Activated T-helper 2 cell treated with anti-CD3 and anti-CD28 coated beads, Interferon-gamma antibody, Interleukin-2, Interleukin-4, amounts not matched to agents 10 μg/mL and 5 μg/mL and 100 μg/mL, durations not matched to agents 14 hours and 24 hours and 36 hours (primary cell): ENCODE measurements at regions not wholly inside any gene's neighbourhood (a gene's known extent, or its start where the extent isn't known, plus 50 kb on each side); places are given as distances from the start of the nearest gene placed in this dataset.

Source experiments
- DNase-seq: peaks from one replicate; pipeline ENCODE4 v3.0.0; 2021; ENCODE audit warnings: low spot score
- H3K27ac Mint-ChIP-seq: one replicate; pipeline ENCODE4 v1.8.0; 2021; ENCODE audit warnings: mixed read lengths
- H3K27me3 Mint-ChIP-seq: one replicate; pipeline ENCODE4 v1.8.0; 2021; ENCODE audit warnings: low read depth, mixed read lengths
- H3K36me3 Mint-ChIP-seq: one replicate; pipeline ENCODE4 v1.8.0; 2021; ENCODE audit warnings: low read depth, mixed read lengths
- H3K4me1 Mint-ChIP-seq: one replicate; pipeline ENCODE4 v1.8.0; 2021; ENCODE audit warnings: low read depth, mixed read lengths
- H3K4me3 Mint-ChIP-seq: one replicate; pipeline ENCODE4 v1.8.0; 2021; ENCODE audit warnings: low read depth, mild to moderate bottlenecking, moderate library complexity, mixed read lengths
- H3K9me3 Mint-ChIP-seq: one replicate; pipeline ENCODE4 v1.8.0; 2021; ENCODE audit warnings: mixed read lengths
- intact Hi-C: fragments of 100-400 bp; cut with micrococcal nuclease; formaldehyde crosslinking; loops from one replicate; pipeline ENCODE4 v1.15.1; 2023

GRCh38 chr5:117431091-117431490 is 856.5 kb upstream of the SEMA6A start:
- H3K9me3 Mint-ChIP-seq = no peaks in the 10 kb centered on the region
- DNase-seq = no peak
- intact Hi-C loops = no loop called here
- H3K4me3 Mint-ChIP-seq = no peak overlapping the region
- H3K36me3 Mint-ChIP-seq = no peaks in the 10 kb centered on the region
- H3K4me1 Mint-ChIP-seq = no peaks in the 10 kb centered on the region
- no peak overlapping the region for H3K27ac Mint-ChIP-seq
- H3K27me3 Mint-ChIP-seq = no peaks in the 10 kb centered on the region

GRCh38 chr5:117425163-117425562 is 850.5 kb upstream of the SEMA6A start:
- no peak overlapping the region for H3K4me3 Mint-ChIP-seq
- no peaks in the 10 kb centered on the region for H3K27me3 Mint-ChIP-seq
- no peaks in the 10 kb centered on the region for H3K36me3 Mint-ChIP-seq
- no peaks in the 10 kb centered on the region for H3K9me3 Mint-ChIP-seq
- H3K27ac Mint-ChIP-seq = no peak overlapping the region
- DNase-seq = no peak
- intact Hi-C loops = no loop called here
- H3K4me1 Mint-ChIP-seq = no peaks in the 10 kb centered on the region

GRCh38 chr5:117424559-117424958 is 849.9 kb upstream of the SEMA6A start:
- H3K4me1 Mint-ChIP-seq = no peaks in the 10 kb centered on the region
- no peak for DNase-seq

GRCh38 chr5:117417501-117417900 is 842.9 kb upstream of the SEMA6A start:
- Mint-ChIP-seq H3K4me3 (no peak overlapping the region), H3K27ac (no peak overlapping the region), H3K9me3 (no peaks in the 10 kb centered on the region), H3K36me3 (no peaks in the 10 kb centered on the region), H3K4me1 (no peaks in the 10 kb centered on the region), H3K27me3 (no peaks in the 10 kb centered on the region)
- intact Hi-C loops = no loop called here
- no peak for DNase-seq

More at GRCh38 chr5:117424559-117424958, 849.9 kb upstream of the SEMA6A start:
- Mint-ChIP-seq H3K27ac (no peak overlapping the region), H3K4me3 (no peak overlapping the region), H3K9me3 (no peaks in the 10 kb centered on the region), H3K27me3 (no peaks in the 10 kb centered on the region), H3K36me3 (no peaks in the 10 kb centered on the region)
- intact Hi-C loops = no loop called here

- DNase-seq = no peak
- intact Hi-C loops = no loop called here
- Mint-ChIP-seq H3K27ac (no peak overlapping the region), H3K4me1 (no peaks in the 10 kb centered on the region), H3K36me3 (no peaks in the 10 kb centered on the region), H3K4me3 (no peak overlapping the region), H3K9me3 (no peaks in the 10 kb centered on the region), H3K27me3 (no peaks in the 10 kb centered on the region)
Measured at GRCh38 chr5:117414926-117415325, 840.3 kb upstream of the SEMA6A start.

GRCh38 chr5:117411701-117412100 is 837.1 kb upstream of the SEMA6A start:
- H3K36me3 Mint-ChIP-seq = no peaks in the 10 kb centered on the region
- DNase-seq = no peak
- intact Hi-C loops = no loop called here
- H3K27me3 Mint-ChIP-seq = no peaks in the 10 kb centered on the region
- H3K4me1 Mint-ChIP-seq = no peaks in the 10 kb centered on the region
- no peak overlapping the region for H3K4me3 Mint-ChIP-seq
- H3K9me3 Mint-ChIP-seq = no peaks in the 10 kb centered on the region
- H3K27ac Mint-ChIP-seq = no peak overlapping the region

- no peak for DNase-seq
- Mint-ChIP-seq H3K9me3 (no peaks in the 10 kb centered on the region), H3K27ac (no peak overlapping the region)
Measured at GRCh38 chr5:117405197-117405596, 830.6 kb upstream of the SEMA6A start.

GRCh38 chr5:117394506-117395157 is 820.0 kb upstream of the SEMA6A start:
- Mint-ChIP-seq H3K27ac (no peak overlapping the region), H3K9me3 (no peaks in the 10 kb centered on the region), H3K4me1 (no peaks in the 10 kb centered on the region), H3K4me3 (no peak overlapping the region), H3K36me3 (no peaks in the 10 kb centered on the region), H3K27me3 (no peaks in the 10 kb centered on the region)
- no peak for DNase-seq
- intact Hi-C loops = no loop called here

More at GRCh38 chr5:117405197-117405596, 830.6 kb upstream of the SEMA6A start:
- Mint-ChIP-seq H3K4me1 (no peaks in the 10 kb centered on the region), H3K36me3 (no peaks in the 10 kb centered on the region), H3K27me3 (no peaks in the 10 kb centered on the region), H3K4me3 (no peak overlapping the region)
- intact Hi-C loops = no loop called here

- Mint-ChIP-seq H3K4me3 (no peak overlapping the region), H3K9me3 (no peaks in the 10 kb centered on the region), H3K36me3 (no peaks in the 10 kb centered on the region), H3K27ac (no peak overlapping the region), H3K27me3 (no peaks in the 10 kb centered on the region), H3K4me1 (no peaks in the 10 kb centered on the region)
- intact Hi-C loops = no loop called here
- no peak for DNase-seq
Measured at GRCh38 chr5:117393125-117393524, 818.5 kb upstream of the SEMA6A start.

GRCh38 chr5:117380316-117380715 is 805.7 kb upstream of the SEMA6A start:
- Mint-ChIP-seq H3K4me1 (no peaks in the 10 kb centered on the region), H3K36me3 (no peaks in the 10 kb centered on the region), H3K9me3 (no peaks in the 10 kb centered on the region), H3K4me3 (no peak overlapping the region), H3K27ac (no peak overlapping the region), H3K27me3 (no peaks in the 10 kb centered on the region)
- intact Hi-C loops = no loop called here
- no peak for DNase-seq

GRCh38 chr5:117379521-117379920 is 804.9 kb upstream of the SEMA6A start:
- intact Hi-C loops = no loop called here
- Mint-ChIP-seq H3K4me3 (no peak overlapping the region), H3K36me3 (no peaks in the 10 kb centered on the region), H3K9me3 (no peaks in the 10 kb centered on the region), H3K27ac (no peak overlapping the region), H3K4me1 (no peaks in the 10 kb centered on the region), H3K27me3 (no peaks in the 10 kb centered on the region)
- no peak for DNase-seq

- no peaks in the 10 kb centered on the region for H3K4me1 Mint-ChIP-seq
- H3K27me3 Mint-ChIP-seq = no peaks in the 10 kb centered on the region
- no peak for DNase-seq
- intact Hi-C loops = no loop called here
- no peak overlapping the region for H3K4me3 Mint-ChIP-seq
- no peaks in the 10 kb centered on the region for H3K9me3 Mint-ChIP-seq
- H3K27ac Mint-ChIP-seq = no peak overlapping the region
- H3K36me3 Mint-ChIP-seq = no peaks in the 10 kb centered on the region
Measured at GRCh38 chr5:117376748-117377147, 802.1 kb upstream of the SEMA6A start.

GRCh38 chr5:117359895-117360294 is 785.3 kb upstream of the SEMA6A start:
- Mint-ChIP-seq H3K4me3 (no peak overlapping the region), H3K4me1 (no peaks in the 10 kb centered on the region), H3K27me3 (no peaks in the 10 kb centered on the region), H3K27ac (no peak overlapping the region), H3K9me3 (peaks cover 3% of the 10 kb centered on the region), H3K36me3 (no peaks in the 10 kb centered on the region)
- no peak for DNase-seq
- intact Hi-C loops = no loop called here

GRCh38 chr5:117357886-117358285 is 783.3 kb upstream of the SEMA6A start:
- peaks cover 3% of the 10 kb centered on the region for H3K9me3 Mint-ChIP-seq
- H3K4me3 Mint-ChIP-seq = no peak overlapping the region
- no peaks in the 10 kb centered on the region for H3K4me1 Mint-ChIP-seq
- no peaks in the 10 kb centered on the region for H3K36me3 Mint-ChIP-seq
- H3K27ac Mint-ChIP-seq = no peak overlapping the region
- intact Hi-C loops = no loop called here
- no peak for DNase-seq
- H3K27me3 Mint-ChIP-seq = no peaks in the 10 kb centered on the region
